ENCODE measurements at regions not wholly inside any gene's neighbourhood (a gene's known extent, or its start where the extent isn't known, plus 50 kb on each side); places are given as distances from the start of the nearest gene placed in this dataset.

DNA sequence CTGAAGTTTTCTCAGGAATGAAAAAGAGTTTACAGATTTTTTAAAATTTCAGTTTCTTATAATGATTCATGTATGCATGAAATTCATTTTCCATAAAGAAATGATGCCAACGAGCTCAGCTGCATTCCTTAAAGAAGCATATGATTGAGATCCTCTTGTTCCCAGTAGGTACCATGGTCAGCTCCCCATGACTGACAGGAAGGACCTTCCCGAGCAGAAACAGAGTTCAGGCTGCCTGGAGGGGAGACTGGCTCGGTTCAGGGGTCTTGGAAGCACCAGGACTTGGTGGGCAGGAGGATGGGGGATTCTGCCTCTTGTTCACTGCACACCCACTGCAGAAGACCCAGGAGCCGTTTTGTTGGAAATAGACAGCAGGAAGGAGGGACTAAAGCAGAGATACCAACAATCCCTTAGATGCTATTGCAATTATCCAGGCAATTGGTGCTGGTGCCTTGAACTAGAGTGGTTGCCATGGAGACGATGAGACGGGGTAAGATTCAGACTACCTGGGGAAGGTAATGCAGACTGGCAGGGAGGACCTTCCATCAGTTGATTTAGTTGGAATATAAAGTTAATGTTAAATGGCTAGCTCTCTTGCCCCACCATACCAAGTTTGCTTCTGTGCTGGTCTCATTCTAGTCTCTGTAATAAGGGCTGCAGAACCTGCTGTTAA lies 447.8 kb downstream of the MTRR start:
- TF ChIP-seq, protein P1, sequence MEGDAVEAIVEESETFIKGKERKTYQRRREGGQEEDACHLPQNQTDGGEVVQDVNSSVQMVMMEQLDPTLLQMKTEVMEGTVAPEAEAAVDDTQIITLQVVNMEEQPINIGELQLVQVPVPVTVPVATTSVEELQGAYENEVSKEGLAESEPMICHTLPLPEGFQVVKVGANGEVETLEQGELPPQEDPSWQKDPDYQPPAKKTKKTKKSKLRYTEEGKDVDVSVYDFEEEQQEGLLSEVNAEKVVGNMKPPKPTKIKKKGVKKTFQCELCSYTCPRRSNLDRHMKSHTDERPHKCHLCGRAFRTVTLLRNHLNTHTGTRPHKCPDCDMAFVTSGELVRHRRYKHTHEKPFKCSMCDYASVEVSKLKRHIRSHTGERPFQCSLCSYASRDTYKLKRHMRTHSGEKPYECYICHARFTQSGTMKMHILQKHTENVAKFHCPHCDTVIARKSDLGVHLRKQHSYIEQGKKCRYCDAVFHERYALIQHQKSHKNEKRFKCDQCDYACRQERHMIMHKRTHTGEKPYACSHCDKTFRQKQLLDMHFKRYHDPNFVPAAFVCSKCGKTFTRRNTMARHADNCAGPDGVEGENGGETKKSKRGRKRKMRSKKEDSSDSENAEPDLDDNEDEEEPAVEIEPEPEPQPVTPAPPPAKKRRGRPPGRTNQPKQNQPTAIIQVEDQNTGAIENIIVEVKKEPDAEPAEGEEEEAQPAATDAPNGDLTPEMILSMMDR (IDR thresholded peaks at IDR 0.05), result no peak
- no peak for TF ChIP-seq POLR2A (IDR thresholded peaks at IDR 0.05)
